Suppressor macrophage treated with lipopolysaccharide for 4 hours (primary cell): ENCODE measurements at regions not wholly inside any gene's neighbourhood (a gene's known extent, or its start where the extent isn't known, plus 50 kb on each side); places are given as distances from the start of the nearest gene placed in this dataset.

Source experiments
- DNase-seq: peaks from one replicate; pipeline ENCODE4 v3.0.0-alpha.2; 2020

DNA sequence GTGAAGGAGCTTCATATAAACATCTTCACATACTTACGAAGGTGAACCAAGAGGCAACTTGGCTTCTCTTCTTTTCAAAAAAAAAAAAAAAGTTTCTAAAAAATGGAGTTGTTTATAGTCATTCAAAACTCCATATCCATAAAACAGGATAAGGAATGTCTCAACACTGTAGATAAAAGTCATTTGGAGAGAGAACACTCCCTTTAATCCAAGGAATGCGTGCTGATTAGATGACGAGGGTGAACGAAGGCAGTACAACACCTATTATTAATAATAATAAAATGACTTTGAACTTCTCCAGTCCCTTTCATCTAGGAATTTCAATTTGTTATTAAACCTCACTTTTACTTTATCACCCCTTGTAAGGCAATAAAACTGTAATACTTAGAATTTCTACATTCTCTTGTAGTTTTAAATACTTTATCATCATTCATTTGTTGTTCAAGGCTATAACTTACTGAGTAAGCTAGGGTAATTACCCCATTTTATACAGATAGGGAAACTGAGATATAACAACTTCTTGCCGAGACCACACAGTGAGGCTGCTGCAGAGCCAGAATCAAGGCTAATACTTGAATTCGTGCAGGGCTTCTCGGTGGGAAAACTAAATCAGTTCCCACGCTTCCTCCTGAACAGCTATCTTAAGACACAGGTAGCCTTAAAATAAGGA lies 377.1 kb downstream of the EFNA5 start:
- DNase-seq, result no peak

DNA sequence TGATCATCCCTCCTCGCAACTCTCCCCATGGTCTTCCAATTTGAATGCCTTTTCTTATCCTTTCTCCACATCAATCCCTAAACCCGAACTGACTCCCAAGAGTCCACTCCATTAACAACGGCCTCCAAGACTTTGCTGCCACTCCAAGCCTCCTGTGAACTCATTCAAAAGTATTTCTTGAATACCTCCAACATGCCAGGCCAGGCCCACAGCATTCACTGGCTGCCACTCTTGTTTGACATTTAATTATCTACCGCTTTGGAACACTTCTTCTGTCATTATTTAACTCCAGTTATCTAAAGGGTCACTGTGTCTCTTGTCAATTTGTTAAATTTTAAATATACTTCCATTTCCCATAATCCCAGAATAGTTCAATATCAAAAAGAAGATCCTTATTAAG lies 378.9 kb downstream of the EFNA5 start:
- DNase-seq, result no peak

DNA sequence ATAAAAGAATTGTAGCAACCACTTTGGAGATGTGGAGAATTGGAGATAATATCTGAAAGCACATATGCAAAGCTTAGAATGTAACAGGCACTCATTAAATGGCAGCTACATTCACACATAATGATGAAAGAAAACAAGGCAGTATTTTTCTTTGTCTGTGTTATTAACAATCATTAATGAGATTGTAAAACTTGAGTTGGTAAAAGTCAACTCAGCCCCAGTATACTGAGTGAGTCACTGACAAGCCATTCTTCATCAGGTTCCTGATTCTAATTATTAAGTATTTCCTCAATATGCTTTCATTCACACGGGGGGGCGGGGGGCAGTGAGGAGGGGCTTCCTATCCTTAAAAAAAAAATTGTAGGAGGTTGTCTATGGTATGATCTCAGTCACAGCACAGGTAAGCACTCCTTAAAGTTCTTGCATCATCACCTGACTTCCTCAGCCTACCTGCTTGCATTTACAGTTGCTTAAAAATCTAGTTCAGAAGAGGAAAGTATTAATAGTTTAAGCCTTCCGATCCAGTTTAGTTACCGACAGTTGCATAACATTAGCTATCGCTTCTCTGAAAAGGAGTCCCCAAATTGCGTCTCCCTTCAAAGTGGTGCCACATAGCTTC lies 379.8 kb downstream of the EFNA5 start:
- no peak for DNase-seq

DNA sequence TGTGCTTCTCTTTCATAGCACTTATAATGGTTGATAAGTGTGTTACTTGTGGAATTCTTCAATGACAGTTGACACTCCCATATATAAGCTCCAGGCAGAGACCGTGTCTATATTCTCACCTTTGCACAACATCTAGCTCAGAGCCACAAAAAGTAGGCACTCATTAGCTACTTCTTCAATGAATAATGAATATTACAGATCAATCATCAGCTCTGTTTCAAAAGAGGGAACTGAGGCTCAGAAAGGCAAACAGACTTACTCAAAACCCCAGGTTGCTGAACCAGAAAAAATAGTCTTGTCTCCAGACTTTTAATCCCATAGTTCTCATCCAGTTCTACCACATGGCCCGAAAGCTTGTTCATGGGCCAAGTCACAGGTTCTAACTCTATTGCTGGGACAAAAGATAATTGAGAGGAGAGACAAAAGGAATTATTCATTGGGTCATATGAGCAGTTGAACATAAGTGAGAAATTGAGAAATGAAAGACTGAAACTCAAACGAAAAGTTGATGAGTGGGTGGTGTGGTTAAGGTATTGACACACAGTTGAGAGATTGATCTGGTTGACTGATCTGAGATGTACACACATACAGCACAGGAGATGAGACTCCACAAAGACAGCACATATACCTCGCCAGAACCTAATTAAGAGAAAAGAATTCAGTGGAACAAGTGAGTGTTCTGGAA lies 381.6 kb downstream of the EFNA5 start:
- DNase-seq, result peak; percentile 41

DNA sequence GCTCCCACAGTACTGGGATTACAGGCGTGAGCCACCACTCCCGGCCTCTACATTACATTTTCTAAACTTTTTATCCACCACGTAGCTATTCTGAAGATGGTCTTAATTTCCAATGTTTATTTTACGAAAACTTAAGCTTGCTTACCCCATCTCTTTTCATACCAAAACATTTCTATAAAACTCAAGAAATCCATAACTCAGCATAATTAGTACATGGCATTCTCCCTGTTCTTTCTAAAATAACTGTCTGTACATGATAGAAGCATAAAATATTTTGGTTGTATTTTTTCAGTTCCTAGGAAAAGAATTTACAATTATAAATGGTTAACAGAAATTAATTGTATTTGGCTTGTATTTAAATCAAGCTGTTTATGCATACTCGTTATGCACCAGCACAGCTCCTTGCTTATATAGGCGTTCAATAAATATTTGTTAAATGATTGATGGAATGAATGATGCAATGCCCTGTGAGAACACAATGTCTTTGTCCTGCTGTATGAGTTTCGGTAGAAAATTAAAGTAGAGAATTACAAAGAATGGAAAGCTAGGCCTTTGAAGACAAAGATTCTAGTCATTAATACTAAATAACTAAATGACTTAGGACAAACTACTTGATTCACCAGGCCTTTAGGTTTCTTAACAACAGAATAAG lies 384.2 kb downstream of the EFNA5 start:
- DNase-seq, result no peak

DNA sequence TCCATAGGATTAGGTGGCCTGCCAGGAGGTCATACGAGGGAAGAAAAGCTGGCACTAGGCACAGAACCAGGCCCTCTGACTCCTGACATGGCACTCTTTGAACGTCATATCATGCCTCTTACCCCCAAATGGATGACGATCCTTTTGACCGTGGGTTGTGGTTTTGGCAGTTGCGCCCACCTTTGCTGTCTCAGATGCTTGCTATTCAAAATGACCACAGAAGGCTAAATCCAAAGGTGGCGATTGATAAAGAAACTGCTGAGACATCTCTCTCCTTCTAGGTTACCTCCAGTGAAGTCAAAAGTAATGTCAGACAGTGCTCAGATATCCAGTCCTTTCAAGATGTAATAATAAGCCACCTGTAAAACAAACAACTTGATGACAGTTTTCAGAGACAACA lies 385.0 kb downstream of the EFNA5 start:
- DNase-seq, result no peak

DNA sequence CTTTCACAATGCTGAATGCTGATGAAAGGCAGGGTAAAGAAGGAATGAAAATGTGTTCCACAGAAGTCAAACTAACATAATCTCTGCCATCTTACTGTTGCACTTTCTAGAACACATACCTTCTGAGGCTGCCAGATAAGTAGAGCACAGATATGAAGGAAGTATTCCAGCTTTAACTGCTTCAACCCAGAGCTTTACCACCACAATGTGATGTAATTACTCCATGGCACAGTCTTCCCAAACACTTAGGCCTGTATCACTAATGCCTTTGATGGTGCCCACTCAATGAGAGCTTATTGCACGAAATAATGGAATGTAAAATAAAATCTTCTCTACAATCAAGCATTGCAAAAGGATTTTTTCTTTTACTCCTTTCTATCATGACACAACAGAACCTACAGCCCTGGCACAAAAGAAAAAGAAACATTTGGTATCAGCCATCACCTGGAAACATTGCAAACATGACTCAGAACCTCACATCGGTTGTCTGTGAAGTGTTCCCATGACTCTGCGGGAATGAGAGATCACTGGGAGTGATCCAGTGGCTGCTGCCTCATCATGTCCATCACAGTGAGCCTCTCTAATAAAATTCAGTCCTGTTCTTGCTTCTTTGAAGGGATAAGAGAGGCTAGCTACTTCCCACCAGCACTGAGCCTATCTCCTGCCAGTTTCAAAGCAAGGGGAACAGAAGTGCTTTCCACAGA lies 385.8 kb downstream of the EFNA5 start:
- no peak for DNase-seq

DNA sequence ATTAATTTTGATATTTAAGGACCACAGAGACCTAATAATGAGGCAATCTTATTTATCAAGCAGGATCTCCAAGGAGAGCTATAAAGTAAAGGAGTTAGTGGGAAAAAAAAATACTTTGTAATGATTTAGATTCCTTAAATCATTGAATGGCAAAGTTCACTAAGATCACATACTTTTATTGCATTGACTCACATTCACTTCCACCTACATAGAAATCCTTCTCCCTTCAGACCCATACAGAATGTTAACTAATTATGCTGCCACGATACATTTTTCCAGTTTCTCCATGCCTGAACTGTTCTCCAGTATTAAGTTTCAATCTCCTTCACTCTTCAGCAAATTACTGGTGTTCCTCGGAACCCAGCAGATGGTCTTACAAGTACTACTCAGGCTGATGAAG lies 388.7 kb downstream of the EFNA5 start:
- no peak for DNase-seq

DNA sequence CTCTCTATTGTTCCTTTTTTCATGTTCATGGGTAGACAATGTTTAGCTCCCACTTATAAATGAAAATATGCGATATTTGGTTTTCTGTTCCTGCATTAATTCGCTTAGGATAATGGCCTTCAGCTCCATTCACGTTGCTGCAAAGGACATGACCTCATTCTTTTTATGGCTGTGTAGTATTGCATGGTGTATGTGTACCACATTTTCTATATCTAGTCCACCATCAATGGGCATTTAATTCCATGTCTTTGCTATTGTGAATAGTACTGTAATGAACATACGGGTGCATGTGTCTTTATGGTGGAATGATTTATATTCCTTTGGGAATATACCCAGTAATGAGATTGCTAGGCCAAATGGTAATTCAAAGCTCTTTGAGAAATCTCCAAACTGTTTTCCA lies 392.0 kb downstream of the EFNA5 start:
- DNase-seq, result no peak

DNA sequence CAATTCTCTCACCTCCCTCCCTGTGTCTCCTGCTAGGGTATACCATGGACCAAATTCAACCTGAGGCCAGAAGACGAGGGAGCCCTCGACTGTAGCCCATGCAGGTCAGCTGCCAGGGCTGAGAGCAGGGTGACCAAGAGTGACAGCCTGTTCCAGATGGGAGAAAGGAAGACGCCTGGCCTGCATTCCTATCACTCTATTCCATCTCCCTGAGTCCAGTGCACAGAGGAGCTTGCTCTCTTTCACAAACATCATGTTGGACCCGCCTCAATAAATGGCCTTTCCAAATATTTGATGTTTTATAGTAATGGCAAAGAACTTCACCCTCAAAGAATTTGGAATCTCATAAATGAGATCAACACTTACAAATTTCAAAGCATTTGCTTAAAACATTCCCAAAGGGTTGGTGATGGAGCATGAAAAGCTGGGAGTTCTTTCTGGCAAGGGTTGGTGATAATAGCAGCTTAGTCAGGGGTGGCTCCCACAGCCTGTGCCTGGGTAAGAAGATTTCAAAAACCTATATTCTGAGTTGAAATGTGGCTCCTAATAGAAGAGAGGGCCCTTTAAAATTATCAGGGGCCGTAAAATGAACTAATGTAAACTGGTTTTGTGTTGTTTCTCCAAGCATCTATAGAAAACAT lies 393.1 kb downstream of the EFNA5 start:
- DNase-seq, result no peak

DNA sequence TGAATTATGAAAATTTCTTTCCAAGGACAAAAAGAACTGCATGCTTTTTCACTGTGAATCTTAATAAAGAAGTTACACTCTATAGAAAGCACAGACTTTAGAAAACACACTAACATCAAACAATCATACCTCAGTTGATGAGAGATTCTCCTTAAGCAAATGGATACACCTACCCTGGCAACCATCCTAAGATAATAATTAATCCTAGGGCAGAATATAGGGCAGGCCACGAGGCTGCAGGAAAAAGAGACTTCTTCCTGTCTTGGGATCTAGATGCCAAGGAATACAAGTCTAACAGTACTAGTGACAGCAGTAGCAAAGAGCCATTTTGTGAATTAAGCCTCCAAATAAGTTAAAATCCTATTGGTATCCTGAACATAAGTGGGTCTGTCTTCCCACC lies 395.4 kb downstream of the EFNA5 start:
- no peak for DNase-seq

DNA sequence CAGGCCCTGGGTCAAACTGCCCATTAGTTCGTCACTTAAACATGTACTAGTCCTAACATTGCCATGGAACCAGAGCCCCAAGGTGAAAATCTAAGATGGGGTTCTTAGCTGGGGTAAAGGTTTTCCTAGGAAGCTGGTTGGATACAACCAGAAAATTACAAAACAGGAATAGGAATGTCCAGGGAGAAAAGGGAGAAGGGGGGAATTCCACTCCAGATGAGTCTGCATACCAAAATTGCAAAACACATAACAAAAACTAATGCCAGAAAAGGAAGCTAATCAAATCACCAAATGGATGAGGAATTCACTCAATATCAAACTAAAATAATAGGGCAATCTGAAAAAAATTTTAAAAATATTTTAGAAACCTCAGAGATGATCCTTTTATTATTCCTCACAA lies 396.2 kb downstream of the EFNA5 start:
- no peak for DNase-seq

DNA sequence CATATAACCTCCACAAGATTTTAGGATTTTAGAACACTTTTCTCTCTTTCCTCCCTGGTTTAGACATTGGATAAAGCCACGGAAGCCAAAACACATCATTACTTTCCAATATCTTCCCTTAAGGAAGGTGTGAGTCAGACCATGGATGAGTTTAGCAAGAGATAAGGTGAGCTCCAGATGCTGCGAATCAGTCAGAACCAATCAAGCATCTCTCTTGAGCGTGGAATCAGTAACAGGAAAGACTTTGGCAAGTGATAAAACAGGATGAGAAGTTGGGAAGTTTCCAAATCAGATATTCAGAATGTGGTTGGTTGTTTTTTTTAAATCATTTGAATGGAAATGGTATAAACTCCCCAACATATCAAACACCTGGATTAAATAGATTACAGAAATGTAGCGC lies 397.8 kb downstream of the EFNA5 start:
- DNase-seq, result no peak

DNA sequence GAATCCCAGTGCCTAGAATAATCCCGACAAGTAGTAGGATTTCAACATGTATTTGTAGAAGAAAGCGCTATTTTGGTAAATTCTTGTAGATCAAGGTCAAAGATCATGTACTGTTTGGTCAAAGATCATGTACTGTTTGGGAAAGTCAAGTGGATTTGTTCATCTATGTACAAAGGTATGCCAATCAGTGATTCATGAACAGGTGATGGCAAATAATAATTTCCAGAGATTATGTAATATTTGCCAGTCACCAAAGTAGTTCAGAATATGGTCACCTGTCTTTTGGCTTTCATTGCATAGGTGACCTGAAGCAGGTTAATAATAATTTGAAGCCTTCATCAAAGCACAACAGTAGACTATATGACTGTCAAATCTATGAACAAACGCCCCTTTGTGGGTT lies 398.2 kb downstream of the EFNA5 start:
- DNase-seq, result no peak

DNA sequence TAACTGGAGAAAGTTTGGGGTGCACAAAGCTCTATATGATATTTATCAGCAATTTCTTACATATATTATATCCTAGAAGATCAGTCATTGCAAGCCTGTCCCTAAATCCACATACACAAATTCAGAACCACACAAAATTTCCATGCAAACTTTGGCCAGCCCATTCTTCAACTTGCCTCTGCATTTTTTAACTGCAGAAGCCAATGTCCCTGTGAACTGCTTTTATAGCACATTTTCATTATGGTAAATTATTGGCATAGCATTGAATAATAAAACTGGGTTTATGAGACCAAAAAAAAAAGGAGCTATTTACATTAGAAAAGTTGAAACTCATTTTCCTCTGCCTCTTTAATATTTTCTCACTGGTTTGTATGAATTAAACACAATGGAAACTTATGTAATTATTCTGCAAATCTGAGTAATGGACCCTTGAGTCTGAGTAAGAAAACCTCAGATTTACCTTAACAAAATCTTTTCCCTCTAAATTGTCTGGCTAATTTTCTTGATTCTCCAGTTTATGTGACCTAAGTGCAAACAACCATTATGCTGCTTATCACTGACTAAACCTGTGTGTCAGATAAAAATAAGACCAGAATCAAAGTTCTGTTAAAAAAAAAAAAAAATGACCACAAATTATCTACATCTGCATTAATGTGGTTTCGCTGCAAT lies 398.9 kb downstream of the EFNA5 start:
- no peak for DNase-seq

DNA sequence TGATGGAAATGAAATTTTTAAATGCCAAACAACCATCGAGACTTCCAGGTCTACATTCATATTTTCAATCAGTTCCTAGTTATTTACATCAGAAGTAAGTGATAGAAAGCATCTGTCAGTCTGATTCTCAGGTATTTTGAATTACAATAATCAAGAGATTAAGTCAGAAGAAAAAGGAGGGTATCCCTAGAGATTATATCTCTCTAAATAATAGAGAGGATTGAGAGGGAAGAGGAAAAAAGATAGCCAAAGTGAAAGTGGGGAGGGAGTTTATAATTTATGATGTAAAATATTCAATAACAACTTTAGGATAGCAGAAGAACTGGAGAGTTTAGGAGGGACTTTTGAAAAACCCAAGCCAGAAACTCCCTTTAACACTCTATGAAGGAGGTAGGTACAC lies 400.2 kb downstream of the EFNA5 start:
- no peak for DNase-seq

DNA sequence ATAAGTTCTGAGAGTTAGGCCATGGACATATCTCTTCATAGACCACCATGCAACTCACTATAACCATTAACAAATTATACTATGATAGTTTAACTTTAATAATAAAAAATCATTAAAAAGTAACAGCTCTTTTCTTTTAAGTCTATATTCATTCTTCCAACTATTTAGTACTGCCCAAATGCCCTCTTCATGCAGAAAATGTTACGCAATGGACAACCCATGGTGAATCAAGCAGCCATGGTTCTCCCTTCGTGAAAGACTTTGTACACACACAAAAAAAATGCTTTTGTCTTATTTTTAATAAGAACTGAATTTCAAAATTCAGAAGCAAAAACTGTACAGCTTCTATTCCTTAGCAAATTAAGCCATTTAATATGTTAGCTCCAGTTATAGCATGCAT lies 401.1 kb downstream of the EFNA5 start:
- DNase-seq, result no peak

DNA sequence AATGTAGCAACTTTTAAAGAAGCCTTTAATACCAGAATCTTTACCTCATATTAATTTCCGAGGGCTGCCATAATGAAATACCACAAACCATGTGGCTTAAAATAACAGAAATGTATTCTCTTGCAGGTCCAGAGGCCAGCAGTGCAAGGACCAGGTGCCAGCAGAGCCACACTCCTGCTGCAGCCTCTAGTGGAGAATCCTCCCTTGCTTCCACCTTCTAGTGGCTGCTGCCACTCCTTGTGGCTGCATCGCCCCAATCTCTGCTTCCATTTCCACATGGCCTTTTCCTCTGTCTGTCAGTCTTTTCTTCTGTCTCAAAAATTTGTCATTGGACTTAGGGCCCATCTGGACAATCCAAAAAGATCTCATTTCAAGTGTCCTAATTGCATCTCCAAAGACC lies 401.5 kb downstream of the EFNA5 start:
- DNase-seq, result no peak

DNA sequence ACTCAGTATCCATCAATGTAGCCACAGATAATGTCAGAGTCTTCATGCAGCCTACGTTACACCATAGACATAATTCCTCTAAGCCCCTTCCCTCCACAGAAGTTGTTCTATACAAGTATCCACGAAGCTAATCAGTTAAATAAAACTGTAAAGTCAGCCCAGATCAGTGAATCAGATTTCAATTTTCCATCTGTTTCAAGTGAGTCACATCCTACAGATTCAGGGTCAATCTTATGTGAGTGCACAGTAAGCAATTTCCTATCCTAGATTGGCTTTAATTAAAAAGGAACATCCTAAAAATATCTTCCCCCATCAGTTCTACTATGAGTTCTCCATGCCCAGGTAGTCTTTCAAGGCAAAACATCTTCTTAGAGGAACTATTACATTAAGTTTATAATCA lies 402.5 kb downstream of the EFNA5 start:
- no peak for DNase-seq

DNA sequence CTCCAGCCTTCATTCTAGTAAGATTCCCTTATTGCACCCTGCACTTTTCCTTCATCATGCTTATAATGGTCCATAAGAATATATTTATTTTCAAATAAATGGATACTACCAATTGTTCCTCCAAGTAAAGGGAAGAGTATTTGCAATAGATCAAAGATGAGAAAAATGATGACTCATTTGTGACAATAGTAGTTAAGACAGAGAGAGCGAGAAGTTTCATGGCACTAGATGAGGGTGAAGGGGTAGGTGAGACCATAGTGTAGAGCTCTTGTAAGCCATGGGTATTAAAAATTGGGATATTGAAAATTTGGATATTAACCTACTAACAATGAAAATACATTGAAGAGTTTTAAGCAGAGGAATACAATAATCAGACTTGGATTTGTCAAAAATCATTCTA lies 404.6 kb downstream of the EFNA5 start:
- DNase-seq, result no peak

DNA sequence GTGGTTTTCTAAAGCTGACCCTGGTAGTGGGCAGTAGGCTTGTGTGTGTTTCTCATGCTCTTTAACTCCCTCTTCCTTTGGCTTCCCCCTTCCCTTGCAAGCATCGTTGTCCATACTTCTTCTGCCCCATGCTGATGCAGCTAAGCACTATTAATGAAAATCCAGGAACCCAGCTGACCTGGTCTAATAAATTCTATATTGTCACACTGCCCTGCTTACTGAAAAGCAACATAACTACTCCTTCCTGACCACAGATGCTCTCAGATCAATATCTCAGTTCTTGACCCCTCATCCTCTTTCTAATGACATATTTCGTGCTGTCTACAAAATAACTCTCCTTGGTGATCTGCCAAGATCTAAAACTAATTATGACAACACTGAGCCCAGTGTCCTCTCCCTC lies 405.5 kb downstream of the EFNA5 start:
- DNase-seq, result no peak

DNA sequence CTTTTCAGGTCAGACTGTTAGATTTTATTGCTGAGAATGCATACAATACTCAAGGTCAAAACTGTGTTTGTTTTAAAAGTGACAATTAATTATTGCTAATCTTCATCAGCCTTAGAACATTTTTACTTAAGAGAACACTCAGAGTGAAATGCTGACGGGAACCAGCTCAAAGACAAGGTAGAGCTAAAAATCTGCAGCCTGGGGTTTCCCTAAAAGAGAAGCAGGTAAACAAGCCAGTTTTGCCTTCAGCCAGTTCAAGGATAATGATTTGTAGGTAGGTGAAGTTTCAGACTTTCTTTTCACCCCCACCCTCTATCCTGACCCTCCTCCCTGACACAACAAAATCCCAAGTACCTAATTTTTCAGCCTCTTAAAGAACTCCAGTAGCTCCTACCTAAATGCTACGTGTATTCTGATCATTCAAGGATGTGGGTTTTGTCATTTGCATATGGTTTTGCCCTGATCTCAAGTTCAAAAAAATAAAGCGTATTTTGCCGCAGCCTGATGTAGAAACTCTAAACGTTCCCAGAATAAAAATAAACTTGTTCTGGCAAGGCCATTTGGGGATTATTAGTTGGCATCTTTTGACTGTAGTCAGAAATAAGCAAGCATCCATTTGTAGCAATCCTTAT lies 407.2 kb downstream of the EFNA5 start:
- no peak for DNase-seq
